AG09309 (cell line): ENCODE measurements at regions not wholly inside any gene's neighbourhood (a gene's known extent, or its start where the extent isn't known, plus 50 kb on each side); places are given as distances from the start of the nearest gene placed in this dataset.

Experiments used
- DNase-seq: peaks from one replicate; pipeline ENCODE4 v3.0.0-alpha.2; 2010; ENCODE audit warnings: low read depth
- H3K4me3 ChIP-seq: 2 replicates; pipeline ENCODE4 v1.5.1; 2011; ENCODE audit warnings: mild to moderate bottlenecking, low read depth, low read length, moderate library complexity; ENCODE audit not compliant: control insufficient read depth
- CTCF ChIP-seq: IDR thresholded peaks from 2 replicates; pipeline ENCODE4 v1.5.1; 2011; ENCODE audit warnings: mild to moderate bottlenecking, low read depth, low read length, inconsistent platforms; ENCODE audit not compliant: insufficient read depth, control insufficient read depth; ENCODE audit errors: missing control alignments

GRCh38 chr1:216830424-216831210 lies 107.4 kb upstream of the ESRRG start:
- no peak for TF ChIP-seq CTCF
- no peak overlapping the region for H3K4me3 ChIP-seq
- no peak for DNase-seq

- TF ChIP-seq CTCF = no peak
- H3K4me3 ChIP-seq = no peak overlapping the region
- no peak for DNase-seq
These were observed 104.0 kb upstream of the ESRRG start for GRCh38 chr1:216827251-216827650.

- no peak for DNase-seq
- H3K4me3 ChIP-seq = no peak overlapping the region
- TF ChIP-seq CTCF = no peak
These were observed 103.4 kb upstream of the ESRRG start for GRCh38 chr1:216826646-216827045.

- TF ChIP-seq CTCF = no peak
- no peak for DNase-seq
- no peak overlapping the region for H3K4me3 ChIP-seq
These were observed 103.0 kb upstream of the ESRRG start for GRCh38 chr1:216826214-216826613.

GRCh38 chr1:216825557-216825956 lies 102.3 kb upstream of the ESRRG start:
- TF ChIP-seq CTCF = no peak
- no peak for DNase-seq
- H3K4me3 ChIP-seq = no peak overlapping the region

GRCh38 chr1:216824511-216824910 lies 101.3 kb upstream of the ESRRG start:
- TF ChIP-seq CTCF = no peak
- DNase-seq = no peak

GRCh38 chr1:216823731-216824130 lies 100.5 kb upstream of the ESRRG start:
- no peak for TF ChIP-seq CTCF
- DNase-seq = no peak
- H3K4me3 ChIP-seq = no peak overlapping the region

More at GRCh38 chr1:216824511-216824910, 101.3 kb upstream of the ESRRG start:
- H3K4me3 ChIP-seq = no peak overlapping the region
